ENCODE measurements at regions not wholly inside any gene's neighbourhood (a gene's known extent, or its start where the extent isn't known, plus 50 kb on each side); places are given as distances from the start of the nearest gene placed in this dataset.
"Not testable (repeated sequence)": the region's sequence is repeated elsewhere in the genome, so short reads cannot be mapped to it uniquely, and the experiment has no call there.

- DNase-seq (ENCODE audit: extremely low read depth in 1 of 2, low read depth in 1 of 2): no peak
These were observed 817.5 kb downstream of the EFNA5 start for GRCh38 chr5:106853266-106853665.

- no peak for DNase-seq (ENCODE audit: extremely low read depth in 1 of 2, low read depth in 1 of 2)
These were observed 821.5 kb downstream of the EFNA5 start for GRCh38 chr5:106849266-106849665.

- no peak for DNase-seq (ENCODE audit: extremely low read depth in 1 of 2, low read depth in 1 of 2)
These were observed 826.8 kb downstream of the EFNA5 start for GRCh38 chr5:106843812-106844416.

- DNase-seq (ENCODE audit: extremely low read depth in 1 of 2, low read depth in 1 of 2): no peak
These were observed 837.2 kb downstream of the EFNA5 start for GRCh38 chr5:106833517-106833916.

- DNase-seq (ENCODE audit: extremely low read depth in 1 of 2, low read depth in 1 of 2): no peak
These were observed 843.7 kb downstream of the EFNA5 start for GRCh38 chr5:106827061-106827460.

- no peak for DNase-seq (ENCODE audit: extremely low read depth in 1 of 2, low read depth in 1 of 2)
These were observed 845.4 kb downstream of the EFNA5 start for GRCh38 chr5:106825374-106825773.

GRCh38 chr5:106822851-106823250 is 847.9 kb downstream of the EFNA5 start:
- no peak for DNase-seq (ENCODE audit: extremely low read depth in 1 of 2, low read depth in 1 of 2)

- no peak for DNase-seq (ENCODE audit: extremely low read depth in 1 of 2, low read depth in 1 of 2)
These were observed 852.2 kb downstream of the EFNA5 start for GRCh38 chr5:106818552-106818951.

GRCh38 chr5:106814961-106815360 is 855.8 kb downstream of the EFNA5 start:
- no peak for DNase-seq (ENCODE audit: extremely low read depth in 1 of 2, low read depth in 1 of 2)

GRCh38 chr5:106801554-106801953 is 869.2 kb downstream of the EFNA5 start:
- DNase-seq (ENCODE audit: extremely low read depth in 1 of 2, low read depth in 1 of 2): no peak

GRCh38 chr5:106797996-106798395 is 872.7 kb downstream of the EFNA5 start:
- DNase-seq (ENCODE audit: extremely low read depth in 1 of 2, low read depth in 1 of 2): no peak

GRCh38 chr5:106796081-106796480 is 874.7 kb downstream of the EFNA5 start:
- DNase-seq (ENCODE audit: extremely low read depth in 1 of 2, low read depth in 1 of 2): no peak

GRCh38 chr5:106784846-106785245 is 885.9 kb downstream of the EFNA5 start:
- DNase-seq (ENCODE audit: extremely low read depth in 1 of 2, low read depth in 1 of 2): no peak

GRCh38 chr5:106780355-106780754 is 890.4 kb downstream of the EFNA5 start:
- DNase-seq (ENCODE audit: extremely low read depth in 1 of 2, low read depth in 1 of 2): no peak

GRCh38 chr5:106776515-106776914 is 894.2 kb downstream of the EFNA5 start:
- DNase-seq (ENCODE audit: extremely low read depth in 1 of 2, low read depth in 1 of 2): not testable (repeated sequence)

GRCh38 chr5:106768392-106768791 is 902.3 kb downstream of the EFNA5 start:
- DNase-seq (ENCODE audit: extremely low read depth in 1 of 2, low read depth in 1 of 2): no peak

GRCh38 chr5:106766916-106767315 is 903.8 kb downstream of the EFNA5 start:
- DNase-seq (ENCODE audit: extremely low read depth in 1 of 2, low read depth in 1 of 2): no peak

- no peak for DNase-seq (ENCODE audit: extremely low read depth in 1 of 2, low read depth in 1 of 2)
These were observed 911.2 kb downstream of the EFNA5 start for GRCh38 chr5:106759581-106759980.

GRCh38 chr5:106759152-106759551 is 911.6 kb downstream of the EFNA5 start:
- DNase-seq (ENCODE audit: extremely low read depth in 1 of 2, low read depth in 1 of 2): no peak

- DNase-seq (ENCODE audit: extremely low read depth in 1 of 2, low read depth in 1 of 2): no peak
These were observed 913.1 kb downstream of the EFNA5 start for GRCh38 chr5:106757672-106758071.

- DNase-seq (ENCODE audit: extremely low read depth in 1 of 2, low read depth in 1 of 2): no peak
These were observed 914.9 kb downstream of the EFNA5 start for GRCh38 chr5:106755789-106756188.

GRCh38 chr5:106755066-106755465 is 915.7 kb downstream of the EFNA5 start:
- DNase-seq (ENCODE audit: extremely low read depth in 1 of 2, low read depth in 1 of 2): no peak

GRCh38 chr5:106749826-106750225 is 920.9 kb downstream of the EFNA5 start:
- DNase-seq (ENCODE audit: extremely low read depth in 1 of 2, low read depth in 1 of 2): no peak
